Hepatocyte (in vitro differentiated cells): ENCODE measurements at regions not wholly inside any gene's neighbourhood (a gene's known extent, or its start where the extent isn't known, plus 50 kb on each side); places are given as distances from the start of the nearest gene placed in this dataset.

Experiments used
- DNase-seq: peaks from one replicate; pipeline ENCODE4 v3.0.0-alpha.2; 2016; ENCODE audit warnings: low spot score
- H2AFZ ChIP-seq: fragments of 200-600 bp; sonication (generic); 2 replicates; pipeline ENCODE4 v1.6.0; 2016; ENCODE audit warnings: antibody characterized with exemption, mild to moderate bottlenecking
- H3K27ac ChIP-seq: fragments of 200-600 bp; sonication (generic); 2 replicates; pipeline ENCODE4 v1.5.1; 2016; ENCODE audit warnings: mild to moderate bottlenecking
- H3K27me3 ChIP-seq: fragments of 200-600 bp; sonication (generic); 2 replicates; pipeline ENCODE4 v1.6.1; 2016
- H3K36me3 ChIP-seq: fragments of 200-600 bp; sonication (generic); replicated peaks from 2 replicates; pipeline ENCODE4 v1.5.1; 2016; ENCODE audit warnings: low read depth; ENCODE audit not compliant: insufficient read depth
- H3K4me1 ChIP-seq: fragments of 200-600 bp; sonication (generic); 2 replicates; pipeline ENCODE4 v1.5.1; 2016; ENCODE audit warnings: mild to moderate bottlenecking, moderate library complexity; ENCODE audit not compliant: insufficient read depth
- H3K4me2 ChIP-seq: fragments of 200-600 bp; sonication (generic); 2 replicates; pipeline ENCODE4 v1.6.0; 2016
- H3K4me3 ChIP-seq: fragments of 200-600 bp; sonication (generic); 2 replicates; pipeline ENCODE4 v1.5.1; 2016; ENCODE audit warnings: mild to moderate bottlenecking
- H3K79me2 ChIP-seq: fragments of 200-600 bp; sonication (generic); 2 replicates; pipeline ENCODE4 v1.6.0; 2017; ENCODE audit warnings: mild to moderate bottlenecking
- H3K9me2 ChIP-seq: fragments of 200-600 bp; sonication (generic); replicated peaks from 2 replicates; pipeline ENCODE4 v1.6.0; 2017; ENCODE audit warnings: mild to moderate bottlenecking; ENCODE audit not compliant: insufficient read depth
- H3K9me3 ChIP-seq: fragments of 200-600 bp; sonication (generic); 2 replicates; pipeline ENCODE4 v1.5.1; 2016; ENCODE audit warnings: low read depth, mild to moderate bottlenecking
- H4K20me1 ChIP-seq: fragments of 200-600 bp; sonication (generic); 2 replicates; pipeline ENCODE4 v1.6.0; 2016; ENCODE audit warnings: mild to moderate bottlenecking; ENCODE audit not compliant: insufficient read depth, poor library complexity, severe bottlenecking
- EZH2 ChIP-seq: fragments of 200-600 bp; sonication (generic); IDR thresholded peaks from 2 replicates; pipeline ENCODE4 v1.6.1; 2016; ENCODE audit warnings: antibody characterized with exemption, mild to moderate bottlenecking, borderline replicate concordance
- EZH2phosphoT487 ChIP-seq: fragments of 200-600 bp; sonication (generic); IDR thresholded peaks from one replicate; pipeline ENCODE4 v1.6.1; 2018; ENCODE audit warnings: antibody characterized with exemption, mild to moderate bottlenecking, low read depth, moderate library complexity; ENCODE audit not compliant: unreplicated experiment, severe bottlenecking
- WGBS: methylation state at CpG from one replicate; pipeline ENCODE4 v1.1.6; 2016; ENCODE audit warnings: low lambda C conversion rate; ENCODE audit errors: missing lambda C conversion rate; 5-methylcytosine and 5-hydroxymethylcytosine counted together
- TF ChIP-seq, protein P1 (sequence below): fragments of 200-600 bp; sonication (generic); IDR thresholded peaks from 2 replicates; pipeline ENCODE4 v1.5.1; 2016; ENCODE audit warnings: antibody characterized with exemption, mild to moderate bottlenecking; ENCODE audit not compliant: poor library complexity

DNA sequence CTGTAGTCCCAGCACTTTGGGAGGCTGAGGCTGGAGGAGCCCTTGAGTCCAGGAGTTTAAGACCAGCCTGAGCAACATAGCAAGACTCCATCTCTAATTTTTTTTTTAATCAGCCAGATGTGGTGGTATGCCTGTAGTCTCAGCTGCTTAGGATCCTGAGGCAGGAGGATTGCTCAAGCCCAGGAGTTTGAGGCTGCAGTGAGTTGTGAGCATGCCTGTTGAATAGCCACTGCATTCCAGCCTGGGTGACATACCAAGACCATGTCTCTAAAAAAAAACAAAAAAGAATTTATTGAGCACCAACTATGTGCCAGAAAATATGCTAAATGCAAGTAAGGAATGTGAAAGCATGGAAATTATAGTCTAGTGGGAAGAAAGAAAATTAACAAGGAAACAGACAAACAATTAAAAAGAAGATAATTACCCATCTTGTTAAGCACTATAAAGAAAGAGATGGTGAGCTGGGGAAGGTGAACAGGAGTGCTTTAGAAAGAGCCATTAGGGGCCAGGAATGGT lies 104.0 kb upstream of the ZNF678 start:
- Histone ChIP-seq H3K4me1 (no peaks in the 10 kb centered on the region), H4K20me1 (no peaks in the 10 kb centered on the region), H3K9me2 (no peaks in the 10 kb centered on the region), H3K79me2 (no peaks in the 10 kb centered on the region), H3K4me3 (no peak overlapping the region), H3K9me3 (no peaks in the 10 kb centered on the region), H3K27ac (no peak overlapping the region), H2AFZ (no peak overlapping the region), H3K27me3 (no peaks in the 10 kb centered on the region), H3K4me2 (no peak overlapping the region), H3K36me3 (no peaks in the 10 kb centered on the region)
- TF ChIP-seq EZH2 (no peak), EZH2phosphoT487 (no peak)
- TF ChIP-seq, protein P1, sequence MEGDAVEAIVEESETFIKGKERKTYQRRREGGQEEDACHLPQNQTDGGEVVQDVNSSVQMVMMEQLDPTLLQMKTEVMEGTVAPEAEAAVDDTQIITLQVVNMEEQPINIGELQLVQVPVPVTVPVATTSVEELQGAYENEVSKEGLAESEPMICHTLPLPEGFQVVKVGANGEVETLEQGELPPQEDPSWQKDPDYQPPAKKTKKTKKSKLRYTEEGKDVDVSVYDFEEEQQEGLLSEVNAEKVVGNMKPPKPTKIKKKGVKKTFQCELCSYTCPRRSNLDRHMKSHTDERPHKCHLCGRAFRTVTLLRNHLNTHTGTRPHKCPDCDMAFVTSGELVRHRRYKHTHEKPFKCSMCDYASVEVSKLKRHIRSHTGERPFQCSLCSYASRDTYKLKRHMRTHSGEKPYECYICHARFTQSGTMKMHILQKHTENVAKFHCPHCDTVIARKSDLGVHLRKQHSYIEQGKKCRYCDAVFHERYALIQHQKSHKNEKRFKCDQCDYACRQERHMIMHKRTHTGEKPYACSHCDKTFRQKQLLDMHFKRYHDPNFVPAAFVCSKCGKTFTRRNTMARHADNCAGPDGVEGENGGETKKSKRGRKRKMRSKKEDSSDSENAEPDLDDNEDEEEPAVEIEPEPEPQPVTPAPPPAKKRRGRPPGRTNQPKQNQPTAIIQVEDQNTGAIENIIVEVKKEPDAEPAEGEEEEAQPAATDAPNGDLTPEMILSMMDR, result no peak
- no peak for DNase-seq

DNA sequence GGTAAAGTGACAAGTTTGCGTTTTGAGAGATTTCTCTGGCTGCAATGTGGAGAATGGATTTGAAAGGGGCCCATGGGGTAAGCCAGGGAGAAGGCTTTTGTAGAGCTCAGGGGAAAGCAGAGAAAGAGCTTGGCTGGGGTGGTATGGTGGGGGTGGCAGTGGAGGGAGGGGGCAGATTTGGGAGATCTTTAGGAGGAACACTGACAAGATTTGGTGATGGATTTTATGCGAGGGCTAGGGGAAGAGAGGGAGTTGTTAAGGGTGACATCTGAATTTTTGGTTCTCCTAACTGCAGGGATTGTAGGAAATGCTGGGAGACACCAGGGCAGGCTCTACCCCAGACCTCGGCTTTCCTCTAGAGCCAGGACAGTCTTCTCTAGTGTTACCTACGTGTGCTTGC lies 108.7 kb upstream of the ZNF678 start:
- Histone ChIP-seq H3K4me1 (no peaks in the 10 kb centered on the region), H3K4me3 (no peak overlapping the region), H3K27ac (no peak overlapping the region), H4K20me1 (no peaks in the 10 kb centered on the region), H3K9me3 (no peaks in the 10 kb centered on the region), H3K4me2 (no peak overlapping the region), H3K27me3 (no peaks in the 10 kb centered on the region), H2AFZ (no peak overlapping the region), H3K36me3 (no peaks in the 10 kb centered on the region), H3K79me2 (no peaks in the 10 kb centered on the region), H3K9me2 (no peaks in the 10 kb centered on the region)
- TF ChIP-seq EZH2, result no peak
- TF ChIP-seq, protein P1, result no peak
- TF ChIP-seq EZH2phosphoT487, result no peak
- no peak for DNase-seq
- 84% methylated on average over 4 of the region's 4 CpGs for WGBS

DNA sequence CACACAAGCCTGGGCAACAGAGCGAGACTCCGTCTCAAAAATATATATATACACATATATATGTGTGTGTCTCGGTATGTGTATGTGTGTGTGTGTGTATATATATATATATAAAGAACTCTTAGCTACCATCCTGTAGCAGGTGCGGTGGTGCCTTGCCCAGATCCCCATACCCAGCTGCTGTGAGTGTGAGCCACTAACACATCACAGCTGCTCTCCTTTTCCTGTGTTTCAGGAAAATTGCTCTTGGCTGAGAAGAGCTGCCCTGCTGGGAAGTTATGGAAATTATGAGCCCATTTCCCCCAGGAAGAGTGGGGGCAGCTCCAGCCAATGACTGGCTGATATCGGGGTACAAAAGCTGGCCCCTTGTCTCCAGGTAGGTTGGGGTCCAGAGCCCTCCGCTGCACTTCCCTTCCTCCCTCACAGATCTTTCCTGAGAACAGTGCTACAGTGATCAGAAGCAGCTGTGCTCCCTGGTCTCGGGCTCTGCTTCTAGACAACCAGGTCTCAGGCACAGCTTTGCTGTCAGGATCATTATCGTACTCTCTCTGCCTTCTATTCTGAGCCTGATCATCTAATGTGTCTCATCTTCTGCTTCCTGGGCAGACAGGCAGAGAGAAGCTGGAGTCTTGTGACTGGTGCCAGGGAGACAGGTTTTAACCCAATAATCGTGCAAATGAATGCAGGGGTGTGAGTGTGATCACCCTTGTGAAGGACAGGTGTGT lies 109.6 kb upstream of the ZNF678 start:
- 74% methylated on average over 9 of the region's 9 CpGs for WGBS
- DNase-seq, result no peak
- Histone ChIP-seq H2AFZ (no peak overlapping the region), H3K4me1 (no peaks in the 10 kb centered on the region), H3K27me3 (no peaks in the 10 kb centered on the region), H3K27ac (no peak overlapping the region), H3K79me2 (no peaks in the 10 kb centered on the region), H3K4me2 (no peak overlapping the region), H3K36me3 (no peaks in the 10 kb centered on the region), H3K9me3 (no peaks in the 10 kb centered on the region), H4K20me1 (no peaks in the 10 kb centered on the region), H3K4me3 (no peak overlapping the region), H3K9me2 (no peaks in the 10 kb centered on the region)
- no peak for TF ChIP-seq EZH2phosphoT487
- no peak for TF ChIP-seq EZH2
- TF ChIP-seq, protein P1, result no peak
